DND-41 (cell line): ENCODE measurements at regions not wholly inside any gene's neighbourhood (a gene's known extent, or its start where the extent isn't known, plus 50 kb on each side); places are given as distances from the start of the nearest gene placed in this dataset.

Experiments used
- ATAC-seq: fragments of 200-7000 bp; cut with Tn5 transposase; 3 replicates; pipeline ENCODE4 v1.9.1; 2021; ENCODE audit warnings: low read depth; ENCODE audit not compliant: insufficient read depth
- DNase-seq: peaks from one replicate; pipeline ENCODE4 v3.0.0-alpha.2; 2020
- H2AFZ ChIP-seq: 2 replicates; pipeline ENCODE4 v1.6.0; 2012; ENCODE audit warnings: low read depth, low read length
- H3K27ac ChIP-seq: 2 replicates; pipeline ENCODE4 v1.5.1; 2012; ENCODE audit warnings: low read length, inconsistent platforms
- H3K27me3 ChIP-seq: fragments of 200-600 bp; sonication (generic); 2 replicates; pipeline ENCODE4 v1.6.0; 2012; ENCODE audit warnings: low read length, mild to moderate bottlenecking, inconsistent platforms; ENCODE audit not compliant: insufficient read depth, poor library complexity
- H3K36me3 ChIP-seq: 2 replicates; pipeline ENCODE4 v1.5.1; 2012; ENCODE audit warnings: low read length, inconsistent platforms; ENCODE audit not compliant: insufficient read depth
- H3K4me1 ChIP-seq: 2 replicates; pipeline ENCODE4 v1.5.1; 2012; ENCODE audit warnings: mild to moderate bottlenecking, low read length; ENCODE audit not compliant: insufficient read depth
- H3K4me2 ChIP-seq: 2 replicates; pipeline ENCODE4 v1.6.0; 2012; ENCODE audit warnings: mild to moderate bottlenecking, moderate library complexity, low read length, inconsistent platforms; ENCODE audit not compliant: insufficient read depth
- H3K4me3 ChIP-seq, 2 experiments: fragments of 200-600 bp in 1 of 2; shearing (Covaris generic) in 1 of 2; 2 replicates each; pipeline ENCODE4 v1.5.1; 2012 to 2016; ENCODE audit warnings: inconsistent platforms in 2 of 2, low read length in 2 of 2, mild to moderate bottlenecking in 2 of 2, low read depth in 1 of 2, moderate library complexity in 1 of 2
- H3K79me2 ChIP-seq: 2 replicates; pipeline ENCODE4 v1.6.0; 2012; ENCODE audit warnings: low read length, inconsistent platforms; ENCODE audit not compliant: insufficient read depth
- H3K9ac ChIP-seq: 2 replicates; pipeline ENCODE4 v1.6.0; 2012; ENCODE audit warnings: low read depth, mild to moderate bottlenecking, inconsistent platforms, low read length, moderate library complexity
- H3K9me3 ChIP-seq: 2 replicates; pipeline ENCODE4 v1.5.1; 2012; ENCODE audit warnings: low read length, moderate library complexity, mild to moderate bottlenecking, inconsistent platforms; ENCODE audit not compliant: insufficient read depth, severe bottlenecking
- H4K20me1 ChIP-seq: 2 replicates; pipeline ENCODE4 v1.6.0; 2012; ENCODE audit warnings: low read length; ENCODE audit not compliant: insufficient read depth
- EZH2 ChIP-seq: IDR thresholded peaks from 3 replicates; pipeline ENCODE4 v1.6.1; 2012; ENCODE audit warnings: borderline replicate concordance, low read depth, mild to moderate bottlenecking, moderate library complexity, low read length, inconsistent platforms; ENCODE audit not compliant: severe bottlenecking
- TF ChIP-seq, protein P1 (sequence below): IDR thresholded peaks from 2 replicates; pipeline ENCODE4 v1.5.1; 2012; ENCODE audit warnings: borderline replicate concordance, low read length, moderate library complexity, mild to moderate bottlenecking; ENCODE audit not compliant: poor library complexity, severe bottlenecking; ENCODE audit errors: extremely low read depth

DNA sequence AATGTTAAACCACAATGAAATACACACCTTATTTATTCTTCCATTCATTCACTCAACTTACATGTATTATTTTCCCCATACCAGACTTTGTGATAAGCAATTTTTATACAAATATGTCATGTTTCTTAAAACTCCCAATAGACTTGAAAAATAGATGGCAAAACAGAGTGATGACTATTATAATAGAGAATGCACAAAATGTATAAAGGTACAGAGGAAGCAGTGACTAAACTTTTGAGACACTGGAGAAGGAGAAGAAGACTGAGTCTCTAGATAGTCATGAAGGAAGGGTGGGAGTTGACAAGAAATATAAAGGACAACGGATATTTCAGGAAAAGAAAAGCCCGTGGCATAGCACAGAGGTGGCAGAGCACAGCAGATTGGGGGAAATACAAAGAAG lies 198.1 kb upstream of the SLC39A10 start:
- peaks cover 14% of the 10 kb centered on the region for H3K4me1 ChIP-seq

DNA sequence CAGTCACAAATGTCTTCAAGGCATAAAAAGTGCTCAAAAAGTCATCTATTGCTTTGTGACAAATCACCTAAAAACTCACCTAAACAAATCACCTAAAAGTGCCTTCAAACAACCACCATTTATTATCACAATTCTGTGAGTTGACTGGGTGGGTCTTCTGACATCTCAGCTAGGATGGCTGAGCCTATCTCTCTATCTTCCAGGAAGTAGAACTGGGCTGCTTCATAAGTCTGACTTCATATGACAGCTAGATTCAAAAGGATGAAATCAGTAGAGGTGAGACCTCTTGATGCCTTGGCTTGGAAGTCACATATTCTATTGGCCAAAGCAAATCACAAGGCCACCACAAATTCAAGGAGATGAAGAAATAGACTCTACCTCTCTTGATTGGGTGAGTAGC lies 199.2 kb upstream of the SLC39A10 start:
- Histone ChIP-seq H3K79me2 (no peaks in the 10 kb centered on the region), H3K4me1 (peaks cover 23% of the 10 kb centered on the region), H4K20me1 (no peaks in the 10 kb centered on the region), H3K36me3 (no peaks in the 10 kb centered on the region), H2AFZ (peak overlapping the region; percentile 6; the same call in 1 of the 2 replicates), H3K9me3 (no peaks in the 10 kb centered on the region), H3K27ac (no peak overlapping the region), H3K4me3 (no peak overlapping the region), H3K9ac (no peak overlapping the region), H3K27me3 (no peaks in the 10 kb centered on the region), H3K4me2 (no peak overlapping the region)
- DNase-seq (no peak), ATAC-seq (peak; percentile 62; the same call in 2 of the 3 replicates)
- TF ChIP-seq EZH2, result no peak
- TF ChIP-seq, protein P1, sequence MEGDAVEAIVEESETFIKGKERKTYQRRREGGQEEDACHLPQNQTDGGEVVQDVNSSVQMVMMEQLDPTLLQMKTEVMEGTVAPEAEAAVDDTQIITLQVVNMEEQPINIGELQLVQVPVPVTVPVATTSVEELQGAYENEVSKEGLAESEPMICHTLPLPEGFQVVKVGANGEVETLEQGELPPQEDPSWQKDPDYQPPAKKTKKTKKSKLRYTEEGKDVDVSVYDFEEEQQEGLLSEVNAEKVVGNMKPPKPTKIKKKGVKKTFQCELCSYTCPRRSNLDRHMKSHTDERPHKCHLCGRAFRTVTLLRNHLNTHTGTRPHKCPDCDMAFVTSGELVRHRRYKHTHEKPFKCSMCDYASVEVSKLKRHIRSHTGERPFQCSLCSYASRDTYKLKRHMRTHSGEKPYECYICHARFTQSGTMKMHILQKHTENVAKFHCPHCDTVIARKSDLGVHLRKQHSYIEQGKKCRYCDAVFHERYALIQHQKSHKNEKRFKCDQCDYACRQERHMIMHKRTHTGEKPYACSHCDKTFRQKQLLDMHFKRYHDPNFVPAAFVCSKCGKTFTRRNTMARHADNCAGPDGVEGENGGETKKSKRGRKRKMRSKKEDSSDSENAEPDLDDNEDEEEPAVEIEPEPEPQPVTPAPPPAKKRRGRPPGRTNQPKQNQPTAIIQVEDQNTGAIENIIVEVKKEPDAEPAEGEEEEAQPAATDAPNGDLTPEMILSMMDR, result no peak

More for the DNA sequence above, 198.1 kb upstream of the SLC39A10 start:
- H3K79me2 ChIP-seq, result no peaks in the 10 kb centered on the region
- H3K36me3 ChIP-seq, result no peaks in the 10 kb centered on the region
- DNase-seq (no peak), ATAC-seq (no peak)
- no peak overlapping the region for H3K4me2 ChIP-seq
- H3K4me3 ChIP-seq, result no peak overlapping the region
- no peaks in the 10 kb centered on the region for H4K20me1 ChIP-seq
- TF ChIP-seq, protein P1, result no peak
- no peak for TF ChIP-seq EZH2
- H3K27me3 ChIP-seq, result no peaks in the 10 kb centered on the region
- H3K9me3 ChIP-seq, result no peaks in the 10 kb centered on the region
- no peak overlapping the region for H2AFZ ChIP-seq
- H3K9ac ChIP-seq, result no peak overlapping the region
- no peak overlapping the region for H3K27ac ChIP-seq

DNA sequence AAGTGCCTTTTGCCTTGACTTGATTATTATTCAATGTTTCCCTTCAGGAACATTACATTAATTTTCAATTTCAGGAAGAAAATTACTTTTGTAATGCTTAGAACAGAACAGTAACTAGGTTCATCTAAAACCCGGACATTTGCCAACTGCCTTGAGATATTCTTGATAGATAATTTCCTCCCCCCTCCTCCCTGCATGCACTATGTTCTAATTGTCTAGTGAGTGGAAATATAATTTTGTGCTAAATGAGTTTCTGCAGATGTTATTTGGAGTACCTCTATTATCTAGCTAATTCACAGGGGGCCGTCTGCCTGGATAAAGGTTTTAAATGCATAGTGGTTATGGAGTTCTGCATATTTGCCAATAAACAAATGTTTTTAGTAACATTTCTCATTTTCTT lies 200.3 kb upstream of the SLC39A10 start:
- H3K36me3 ChIP-seq, result no peaks in the 10 kb centered on the region
- TF ChIP-seq, protein P1, result no peak
- no peak for TF ChIP-seq EZH2
- no peak overlapping the region for H3K4me2 ChIP-seq
- ATAC-seq (no peak), DNase-seq (no peak)
- no peak overlapping the region for H2AFZ ChIP-seq
- no peaks in the 10 kb centered on the region for H3K27me3 ChIP-seq
- H3K9me3 ChIP-seq, result no peaks in the 10 kb centered on the region
- H3K79me2 ChIP-seq, result no peaks in the 10 kb centered on the region
- no peak overlapping the region for H3K27ac ChIP-seq
- H4K20me1 ChIP-seq, result no peaks in the 10 kb centered on the region
- peaks cover 31% of the 10 kb centered on the region for H3K4me1 ChIP-seq
- no peak overlapping the region for H3K9ac ChIP-seq
- H3K4me3 ChIP-seq, result no peak overlapping the region

DNA sequence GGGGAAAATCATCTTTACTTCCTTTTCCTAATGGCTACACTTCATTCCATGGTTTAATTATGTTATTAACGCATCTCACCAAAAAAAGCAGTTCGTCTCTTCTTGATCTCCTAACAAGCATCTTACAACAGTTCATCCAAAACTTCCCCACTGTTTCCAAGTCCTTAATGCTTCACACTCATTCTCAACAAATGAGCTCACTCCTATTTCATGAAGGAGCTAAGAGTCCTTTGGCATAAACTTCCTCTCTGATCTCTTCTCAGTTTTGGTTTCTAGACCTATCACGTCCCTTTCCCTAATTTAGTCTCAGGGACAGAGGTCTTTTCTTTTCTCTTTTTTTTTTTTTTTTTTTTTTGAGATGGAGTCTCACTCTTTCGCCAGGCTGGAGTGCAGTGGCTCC lies 205.9 kb upstream of the SLC39A10 start:
- Histone ChIP-seq H2AFZ (peak overlapping the region; percentile 29; the same call in 1 of the 2 replicates), H3K9ac (no peak overlapping the region), H3K4me2 (no peak overlapping the region), H3K27ac (no peak overlapping the region), H3K9me3 (no peaks in the 10 kb centered on the region), H3K79me2 (no peaks in the 10 kb centered on the region), H4K20me1 (no peaks in the 10 kb centered on the region), H3K4me1 (peaks cover 57% of the 10 kb centered on the region), H3K4me3 (no peak overlapping the region), H3K36me3 (no peaks in the 10 kb centered on the region), H3K27me3 (no peaks in the 10 kb centered on the region)
- ATAC-seq, result no peak
- TF ChIP-seq EZH2, result no peak
- TF ChIP-seq, protein P1, result no peak
- no peak for DNase-seq
